Choroid plexus epithelial cell (primary cell): ENCODE measurements at regions not wholly inside any gene's neighbourhood (a gene's known extent, or its start where the extent isn't known, plus 50 kb on each side); places are given as distances from the start of the nearest gene placed in this dataset.

Experiments
- DNase-seq: peaks from one replicate; pipeline ENCODE4 v3.0.0-alpha.2; 2010; ENCODE audit warnings: low read depth
- H3K4me3 ChIP-seq: 2 replicates; pipeline ENCODE4 v1.5.1; 2011; ENCODE audit warnings: low read depth, mild to moderate bottlenecking, control low read depth, low read length, moderate library complexity
- CTCF ChIP-seq: conservative IDR thresholded peaks from 2 replicates; pipeline ENCODE4 v1.5.1; 2011; ENCODE audit warnings: low read depth, mild to moderate bottlenecking, control low read depth, inconsistent platforms, low read length, moderate library complexity

- no peak for DNase-seq
- no peak overlapping the region for H3K4me3 ChIP-seq
- TF ChIP-seq CTCF, result no peak
Observed at GRCh38 chr17:73720187-73720834, 76.1 kb upstream of the SDK2 start.

GRCh38 chr17:73722165-73722564 lies 77.9 kb upstream of the SDK2 start:
- H3K4me3 ChIP-seq, result no peak overlapping the region
- no peak for DNase-seq
- TF ChIP-seq CTCF, result no peak

- no peak for DNase-seq
- no peak for TF ChIP-seq CTCF
- no peak overlapping the region for H3K4me3 ChIP-seq
Observed at GRCh38 chr17:73723317-73723716, 79.1 kb upstream of the SDK2 start.

GRCh38 chr17:73724341-73724740 lies 80.1 kb upstream of the SDK2 start:
- no peak overlapping the region for H3K4me3 ChIP-seq
- no peak for DNase-seq
- TF ChIP-seq CTCF, result no peak

- TF ChIP-seq CTCF, result no peak
- H3K4me3 ChIP-seq, result no peak overlapping the region
- DNase-seq, result no peak
Observed at GRCh38 chr17:73724990-73725389, 80.7 kb upstream of the SDK2 start.

- TF ChIP-seq CTCF, result no peak
- DNase-seq, result no peak
- H3K4me3 ChIP-seq, result no peak overlapping the region
Observed at GRCh38 chr17:73725794-73726515, 81.7 kb upstream of the SDK2 start.

GRCh38 chr17:73727941-73728340 lies 83.7 kb upstream of the SDK2 start:
- no peak for DNase-seq
- no peak for TF ChIP-seq CTCF

More at GRCh38 chr17:73727941-73728340, 83.7 kb upstream of the SDK2 start:
- no peak overlapping the region for H3K4me3 ChIP-seq
